Esophagus squamous epithelium (tissue), 5 donors: ENCODE measurements at regions not wholly inside any gene's neighbourhood (a gene's known extent, or its start where the extent isn't known, plus 50 kb on each side); places are given as distances from the start of the nearest gene placed in this dataset.

Source experiments
- DNase-seq: peaks from one replicate; lab custom pipeline; 2025; lab: John Stamatoyannopoulos, UW
- H3K27ac ChIP-seq, 4 donors: fragments of 200-600 bp; sonication (generic); one replicate each; pipeline ENCODE4 v1.5.1; 2016 to 2019; ENCODE audit warnings: mild to moderate bottlenecking in 1 of 4
- H3K27me3 ChIP-seq, 4 donors: fragments of 200-600 bp; sonication (generic); 1 replicate in 3 of 4; 2 replicates in 1 of 4; pipeline versions ENCODE4 v1.5.1 to v1.6.0; 2017 to 2021; ENCODE audit warnings: antibody characterized with exemption in 1 of 4
- H3K36me3 ChIP-seq, 3 donors: fragments of 200-600 bp; sonication (generic); one replicate each; pipeline ENCODE4 v1.5.1; 2016 to 2019
- H3K4me1 ChIP-seq, 3 donors: fragments of 200-600 bp; sonication (generic); one replicate each; pipeline ENCODE4 v1.5.1; 2017 to 2019
- H3K4me3 ChIP-seq, 4 donors: fragments of 200-600 bp; sonication (generic); 1 replicate in 3 of 4; 2 replicates in 1 of 4; pipeline ENCODE4 v1.5.1; 2016 to 2019; ENCODE audit warnings: mild to moderate bottlenecking in 2 of 4, moderate library complexity in 1 of 4
- H3K9me3 ChIP-seq, 3 donors: fragments of 200-600 bp; sonication (generic); one replicate each; pipeline ENCODE4 v1.5.1; 2016 to 2019
- CTCF ChIP-seq, 6 experiments: fragments of 450-650 bp in 4 of 6; fragments of 200-600 bp in 2 of 6; sonication (generic) in 2 of 6; IDR thresholded peaks; one replicate each; pipeline ENCODE4 v1.5.1; 2016 to 2019; ENCODE audit warnings: antibody characterized with exemption in 6 of 6, mild to moderate bottlenecking in 4 of 6, moderate library complexity in 4 of 6
- POLR2A ChIP-seq, 4 donors: fragments of 450-650 bp; IDR thresholded peaks; one replicate each; pipeline ENCODE4 v1.6.1; 2017; ENCODE audit warnings: antibody characterized with exemption in 4 of 4, mild to moderate bottlenecking in 4 of 4, moderate library complexity in 3 of 4
- WGBS, 2 donors: methylation state at CpG; one replicate each; pipeline ENCODE4 v1.1.5; 2018; 5-methylcytosine and 5-hydroxymethylcytosine counted together
- intact Hi-C: fragments of 100-400 bp; cut with DNase I; formaldehyde crosslinking; loops from one replicate; pipeline ENCODE4 v1.15.0; 2022
- donor health status: DM: yes; HTN: yes; CAD: no.

DNA sequence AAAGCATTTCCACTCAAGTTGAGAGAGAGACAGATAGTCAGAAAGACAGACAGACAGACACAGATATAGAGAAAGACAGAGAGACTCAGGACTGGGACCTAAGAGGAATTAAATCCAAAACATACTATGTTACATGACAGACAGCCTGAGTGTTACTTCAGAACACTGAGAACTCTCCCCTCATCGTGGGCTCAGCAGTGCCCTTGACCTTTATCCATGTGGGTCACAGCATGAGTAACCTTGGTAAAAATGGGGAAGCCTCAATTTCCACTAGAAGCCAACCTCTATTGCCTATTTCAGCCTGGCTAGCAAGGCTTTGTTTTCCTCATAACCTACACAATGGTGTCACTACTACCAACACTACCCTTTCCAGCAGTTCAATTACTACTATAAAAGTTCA lies 81.9 kb upstream of the TRABD2B start:
- Histone ChIP-seq H3K36me3 (no peaks in the 10 kb centered on the region), H3K4me1 (no peaks in the 10 kb centered on the region), H3K9me3 (no peaks in the 10 kb centered on the region), H3K27ac (no peak overlapping the region), H3K4me3 (no peak overlapping the region), H3K27me3 (no peaks in the 10 kb centered on the region)
- WGBS, 2 donors: 54 to 59% methylated on average over 1 of the region's 1 CpG
- TF ChIP-seq CTCF (IDR thresholded peaks at IDR 0.05) (no peak), POLR2A (IDR thresholded peaks at IDR 0.05) (no peak)
- no peak for DNase-seq
- intact Hi-C loops: no loop called here

DNA sequence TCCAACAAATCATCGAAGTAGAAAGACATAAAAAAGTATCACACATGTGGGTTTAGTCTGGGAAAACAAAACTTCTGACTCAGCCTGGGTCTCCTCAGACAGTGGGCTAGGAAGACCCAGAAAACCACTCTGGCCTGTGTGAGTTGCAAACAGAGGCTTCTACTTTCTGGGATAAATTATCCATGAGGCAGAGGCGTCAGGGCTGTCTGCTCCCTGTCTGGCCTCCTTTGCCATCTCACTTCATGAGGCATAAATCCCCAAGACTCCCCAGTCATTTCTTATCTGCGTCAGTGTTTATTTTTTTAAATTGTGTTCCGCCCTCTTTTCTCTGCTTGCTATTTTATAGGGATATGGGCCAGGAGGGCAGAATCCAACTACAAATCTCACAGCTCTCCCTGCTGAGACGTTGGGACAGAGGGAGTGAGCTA lies 80.6 kb upstream of the TRABD2B start:
- DNase-seq: no peak

DNA sequence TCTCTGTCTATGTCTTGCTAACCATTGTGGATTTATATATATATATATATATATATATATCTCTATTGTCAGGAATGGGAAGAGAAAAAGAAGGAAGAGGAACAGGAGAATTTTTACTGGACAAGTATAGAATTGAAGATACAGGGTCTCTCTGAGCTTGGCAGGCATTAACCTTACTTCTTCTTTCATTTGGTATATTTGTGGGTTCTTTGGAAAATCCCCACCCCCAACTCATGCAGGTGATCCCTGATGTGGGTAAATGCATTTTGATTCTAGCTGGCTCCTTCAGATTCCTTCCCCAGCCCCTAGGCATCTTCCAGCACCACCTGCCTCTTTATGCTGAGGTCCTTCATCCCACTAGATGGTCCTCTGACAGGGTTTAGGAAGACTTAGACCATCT lies 78.8 kb upstream of the TRABD2B start:
- intact Hi-C loops: no loop called here
- DNase-seq: no peak

More for the DNA sequence above, 80.6 kb upstream of the TRABD2B start:
- H3K27ac ChIP-seq: no peak overlapping the region
- peaks cover 0 to 4% (median 0%) of the 10 kb centered on the region in 4 donors for H3K27me3 ChIP-seq
- no peak overlapping the region for H3K4me3 ChIP-seq
- H3K4me1 ChIP-seq: no peaks in the 10 kb centered on the region
- WGBS, 2 donors: 60 to 75% methylated on average over 3 to 5 of the region's 5 CpGs
- intact Hi-C loops: no loop called here
- no peak for TF ChIP-seq CTCF (IDR thresholded peaks at IDR 0.05)
- no peak for TF ChIP-seq POLR2A (IDR thresholded peaks at IDR 0.05)
- no peaks in the 10 kb centered on the region for H3K36me3 ChIP-seq
- no peaks in the 10 kb centered on the region for H3K9me3 ChIP-seq

GRCh38 chr1:48073798-48074530 lies 76.8 kb upstream of the TRABD2B start:
- Histone ChIP-seq H3K9me3 (no peaks in the 10 kb centered on the region), H3K27ac (no peak overlapping the region), H3K27me3 (peaks cover 0 to 4% (median 0%) of the 10 kb centered on the region in 4 donors), H3K4me3 (no peak overlapping the region), H3K4me1 (no peaks in the 10 kb centered on the region), H3K36me3 (no peaks in the 10 kb centered on the region)
- TF ChIP-seq POLR2A (IDR thresholded peaks at IDR 0.05) (no peak), CTCF (IDR thresholded peaks at IDR 0.05) (no peak)
- intact Hi-C loops: no loop called here
- DNase-seq: no peak
- 89 to 90% methylated on average over 12 of the region's 12 CpGs for WGBS, 2 donors

More for the DNA sequence above, 78.8 kb upstream of the TRABD2B start:
- Histone ChIP-seq H3K27me3 (peaks cover 0 to 4% (median 0%) of the 10 kb centered on the region in 4 donors), H3K4me1 (no peaks in the 10 kb centered on the region), H3K4me3 (no peak overlapping the region), H3K36me3 (no peaks in the 10 kb centered on the region), H3K27ac (no peak overlapping the region), H3K9me3 (no peaks in the 10 kb centered on the region)
- TF ChIP-seq POLR2A (IDR thresholded peaks at IDR 0.05) (no peak), CTCF (IDR thresholded peaks at IDR 0.05) (no peak)

GRCh38 chr1:48071513-48071912 lies 74.3 kb upstream of the TRABD2B start:
- no peak overlapping the region for H3K27ac ChIP-seq
- intact Hi-C loops: no loop called here
- 100% methylated on average over 1 of the region's 1 CpG for WGBS, 2 donors

More at GRCh38 chr1:48071513-48071912, 74.3 kb upstream of the TRABD2B start:
- no peaks in the 10 kb centered on the region for H3K4me1 ChIP-seq
- H3K36me3 ChIP-seq: no peaks in the 10 kb centered on the region
- TF ChIP-seq POLR2A (IDR thresholded peaks at IDR 0.05) (no peak), CTCF (IDR thresholded peaks at IDR 0.05) (no peak)
- H3K9me3 ChIP-seq: no peaks in the 10 kb centered on the region
- H3K4me3 ChIP-seq: no peak overlapping the region
- no peak for DNase-seq
- H3K27me3 ChIP-seq: peaks cover 0 to 4% (median 0%) of the 10 kb centered on the region in 4 donors
